ENCODE measurements at regions not wholly inside any gene's neighbourhood (a gene's known extent, or its start where the extent isn't known, plus 50 kb on each side); places are given as distances from the start of the nearest gene placed in this dataset.
A peak's percentile ranks its signal among the peaks of the same experiment; 100 is the strongest.

DNA sequence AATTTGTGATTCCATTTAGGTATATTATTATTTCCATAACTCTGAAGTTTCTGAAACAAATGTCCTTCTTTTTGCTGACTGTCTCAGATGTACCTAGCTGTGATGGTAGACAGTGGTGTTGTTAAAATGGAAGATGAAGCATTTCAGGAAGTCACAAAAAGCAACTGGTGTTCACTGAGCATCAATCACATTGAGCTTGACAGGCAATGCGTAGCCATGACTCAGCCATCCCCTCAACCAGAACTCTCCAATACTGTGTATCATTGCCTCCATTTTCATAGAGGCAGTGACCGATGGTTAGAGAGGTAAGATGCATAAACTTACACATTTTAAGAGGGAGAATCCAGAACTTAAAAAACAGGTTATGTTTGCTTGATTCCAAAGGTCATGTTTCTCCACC is 434.0 kb downstream of the INHBA start:
- H3K4me3 ChIP-seq (ENCODE audit: control insufficient read depth, low read depth, low read length): no peak overlapping the region
- DNase-seq (ENCODE audit: low read depth): peak; percentile 14
- TF ChIP-seq, protein P1, sequence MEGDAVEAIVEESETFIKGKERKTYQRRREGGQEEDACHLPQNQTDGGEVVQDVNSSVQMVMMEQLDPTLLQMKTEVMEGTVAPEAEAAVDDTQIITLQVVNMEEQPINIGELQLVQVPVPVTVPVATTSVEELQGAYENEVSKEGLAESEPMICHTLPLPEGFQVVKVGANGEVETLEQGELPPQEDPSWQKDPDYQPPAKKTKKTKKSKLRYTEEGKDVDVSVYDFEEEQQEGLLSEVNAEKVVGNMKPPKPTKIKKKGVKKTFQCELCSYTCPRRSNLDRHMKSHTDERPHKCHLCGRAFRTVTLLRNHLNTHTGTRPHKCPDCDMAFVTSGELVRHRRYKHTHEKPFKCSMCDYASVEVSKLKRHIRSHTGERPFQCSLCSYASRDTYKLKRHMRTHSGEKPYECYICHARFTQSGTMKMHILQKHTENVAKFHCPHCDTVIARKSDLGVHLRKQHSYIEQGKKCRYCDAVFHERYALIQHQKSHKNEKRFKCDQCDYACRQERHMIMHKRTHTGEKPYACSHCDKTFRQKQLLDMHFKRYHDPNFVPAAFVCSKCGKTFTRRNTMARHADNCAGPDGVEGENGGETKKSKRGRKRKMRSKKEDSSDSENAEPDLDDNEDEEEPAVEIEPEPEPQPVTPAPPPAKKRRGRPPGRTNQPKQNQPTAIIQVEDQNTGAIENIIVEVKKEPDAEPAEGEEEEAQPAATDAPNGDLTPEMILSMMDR (conservative IDR thresholded peaks at IDR 0.05; ENCODE audit: control insufficient read depth, insufficient read depth, low read depth, low read length): no peak

DNA sequence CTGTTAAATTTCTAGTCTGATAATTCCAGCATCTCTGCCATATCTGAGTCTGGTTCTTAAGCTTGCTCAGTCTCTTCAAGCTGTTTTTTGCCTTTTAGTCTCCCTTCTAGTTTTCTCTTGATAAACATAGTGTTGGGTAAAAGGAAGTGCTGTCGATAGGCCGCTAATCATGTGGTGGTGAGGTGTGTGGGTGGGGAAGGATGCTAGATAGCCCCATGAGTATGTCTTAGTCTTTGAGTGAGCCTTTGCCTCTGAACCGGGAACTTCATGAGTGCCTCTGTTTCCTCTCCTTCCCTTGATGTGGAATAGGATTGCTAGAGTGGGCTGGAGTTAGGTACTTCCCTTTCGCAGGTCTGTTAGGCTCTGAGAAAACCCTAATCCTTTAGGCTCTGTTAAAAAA is 441.8 kb downstream of the INHBA start:
- peak; percentile 4 for DNase-seq (ENCODE audit: low read depth)
- TF ChIP-seq, protein P1 (conservative IDR thresholded peaks at IDR 0.05; ENCODE audit: control insufficient read depth, insufficient read depth, low read depth, low read length): no peak
- H3K4me3 ChIP-seq (ENCODE audit: control insufficient read depth, low read depth, low read length): no peak overlapping the region

DNA sequence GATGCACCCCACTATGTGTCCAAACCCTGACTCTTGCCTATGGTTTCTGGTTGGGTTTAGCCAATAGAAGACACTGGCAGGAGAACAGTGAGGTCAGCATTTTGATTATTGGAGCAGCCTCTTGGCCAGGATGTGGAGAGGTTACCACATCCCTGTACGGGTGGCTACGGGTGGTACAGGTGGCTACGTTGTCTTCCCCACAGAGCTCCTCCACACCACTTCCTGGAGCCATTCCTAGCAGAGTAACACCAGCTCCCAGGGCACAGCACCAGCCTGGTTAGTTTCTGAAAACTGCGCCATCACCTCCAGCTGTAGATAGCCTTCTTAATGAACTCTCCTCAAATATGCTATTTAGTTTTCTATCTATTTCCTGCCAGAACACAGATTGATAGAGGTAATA is 445.2 kb downstream of the INHBA start:
- no peak for DNase-seq (ENCODE audit: low read depth)
- H3K4me3 ChIP-seq (ENCODE audit: control insufficient read depth, low read depth, low read length): no peak overlapping the region
- TF ChIP-seq, protein P1 (conservative IDR thresholded peaks at IDR 0.05; ENCODE audit: control insufficient read depth, insufficient read depth, low read depth, low read length): no peak

DNA sequence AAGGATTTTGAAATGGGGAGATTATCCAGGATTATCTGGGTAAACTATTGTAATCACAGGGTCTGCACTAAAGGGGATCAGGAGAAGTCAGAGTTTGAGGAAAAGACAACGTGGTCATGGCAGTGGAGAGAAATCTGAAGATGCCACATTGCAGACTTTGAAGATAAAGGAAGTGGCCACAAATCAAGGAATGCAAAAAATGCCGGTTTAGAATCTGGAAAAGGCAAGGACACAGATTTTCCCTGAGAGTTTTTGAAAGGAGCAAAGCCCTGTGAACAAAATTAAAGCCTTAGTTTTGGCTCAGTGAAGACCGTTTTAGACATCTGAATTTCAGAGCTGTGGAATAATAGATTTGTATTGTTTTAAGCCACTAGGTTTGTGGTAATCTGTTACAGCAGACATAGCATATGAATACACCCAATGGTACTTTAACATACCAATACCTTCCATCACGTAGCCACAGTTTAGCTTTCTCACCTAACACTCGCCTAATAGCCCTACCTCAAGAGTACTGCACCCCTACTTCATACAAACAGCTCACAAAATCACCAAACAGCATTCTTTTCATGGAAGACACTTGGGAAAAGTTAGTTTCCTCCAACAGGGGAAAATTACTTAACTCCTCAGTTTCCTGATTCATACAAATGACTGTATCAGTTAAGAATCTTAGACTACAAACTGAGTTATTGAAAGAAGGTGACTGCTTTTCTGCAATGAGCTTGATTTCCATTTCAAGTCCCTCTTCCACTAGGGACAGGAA is 446.5 kb downstream of the INHBA start:
- peak; percentile 47 for DNase-seq (ENCODE audit: low read depth)
- no peak overlapping the region for H3K4me3 ChIP-seq (ENCODE audit: control insufficient read depth, low read depth, low read length)
- TF ChIP-seq, protein P1 (conservative IDR thresholded peaks at IDR 0.05; ENCODE audit: control insufficient read depth, insufficient read depth, low read depth, low read length): no peak

DNA sequence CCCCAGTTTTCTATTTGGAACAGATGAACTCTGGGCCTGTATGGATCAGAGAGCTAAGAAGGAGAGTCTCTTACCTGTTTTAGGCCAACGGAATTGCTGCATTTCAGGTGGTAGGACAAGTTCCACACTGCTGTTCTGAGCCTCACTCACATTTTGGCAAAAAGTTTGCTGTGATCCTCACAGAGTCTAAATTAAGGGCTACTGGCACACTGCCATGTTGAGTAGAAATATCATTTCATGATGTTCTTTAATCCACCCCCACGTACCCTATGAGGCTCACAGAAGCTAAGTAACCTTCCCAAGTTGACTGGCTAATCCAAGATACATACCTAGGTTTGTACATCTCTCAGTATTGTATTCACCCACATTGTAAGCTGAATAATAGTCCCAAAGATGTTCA is 447.2 kb downstream of the INHBA start:
- no peak overlapping the region for H3K4me3 ChIP-seq (ENCODE audit: control insufficient read depth, low read depth, low read length)
- TF ChIP-seq, protein P1 (conservative IDR thresholded peaks at IDR 0.05; ENCODE audit: control insufficient read depth, insufficient read depth, low read depth, low read length): no peak
- DNase-seq (ENCODE audit: low read depth): peak; percentile 20

DNA sequence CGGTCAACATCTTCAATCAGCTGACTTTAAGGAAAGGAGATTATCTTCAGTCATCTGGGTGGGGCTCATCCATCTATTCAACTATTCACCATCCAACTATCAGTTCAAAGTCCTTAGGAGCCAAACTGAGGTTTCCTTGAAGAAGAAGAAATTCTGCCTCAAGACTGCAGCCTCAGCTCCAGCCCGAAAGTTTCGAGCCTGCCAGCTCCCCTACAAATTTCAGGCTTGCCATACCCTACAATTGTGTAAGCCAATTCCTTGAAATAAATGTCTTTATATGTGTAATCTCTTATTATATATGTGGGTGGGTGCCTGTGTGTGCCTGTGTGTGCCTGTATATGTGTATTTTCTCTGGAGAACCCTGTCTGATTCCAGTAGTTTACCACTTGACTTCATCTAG is 447.8 kb downstream of the INHBA start:
- TF ChIP-seq, protein P1 (conservative IDR thresholded peaks at IDR 0.05; ENCODE audit: control insufficient read depth, insufficient read depth, low read depth, low read length): no peak
- no peak for DNase-seq (ENCODE audit: low read depth)
- H3K4me3 ChIP-seq (ENCODE audit: control insufficient read depth, low read depth, low read length): no peak overlapping the region

Data from fibroblast of mammary gland (primary cell).